ENCODE measurements at regions not wholly inside any gene's neighbourhood (a gene's known extent, or its start where the extent isn't known, plus 50 kb on each side); places are given as distances from the start of the nearest gene placed in this dataset.
"Not testable (repeated sequence)": the region's sequence is repeated elsewhere in the genome, so short reads cannot be mapped to it uniquely, and the experiment has no call there.

GRCh38 chr14:22202313-22202712 is 386.7 kb downstream of the DAD1 start:
- no peak for DNase-seq
- no peak overlapping the region for H3K4me3 ChIP-seq (ENCODE audit: insufficient read depth, low read depth, low read length, poor library complexity, severe bottlenecking)
- H3K27me3 ChIP-seq (replicated peaks; ENCODE audit: control insufficient read depth, insufficient read depth, low read length, poor library complexity, severe bottlenecking), result no peaks in the 10 kb centered on the region
- no peaks in the 10 kb centered on the region for H3K36me3 ChIP-seq (ENCODE audit: control insufficient read depth, insufficient read depth, low read length)
- no peaks in the 10 kb centered on the region for H3K9me3 ChIP-seq (ENCODE audit: control insufficient read depth, low read length)
- H3K4me1 ChIP-seq (ENCODE audit: control insufficient read depth, insufficient read depth, low read length, poor library complexity, severe bottlenecking), result no peaks in the 10 kb centered on the region
- H3K27ac ChIP-seq (ENCODE audit: insufficient read depth, low read length, poor library complexity, severe bottlenecking), result no peak overlapping the region

GRCh38 chr14:22200977-22201605 is 387.9 kb downstream of the DAD1 start:
- no peaks in the 10 kb centered on the region for H3K27me3 ChIP-seq (replicated peaks; ENCODE audit: control insufficient read depth, insufficient read depth, low read length, poor library complexity, severe bottlenecking)
- H3K36me3 ChIP-seq (ENCODE audit: control insufficient read depth, insufficient read depth, low read length), result no peaks in the 10 kb centered on the region
- H3K4me3 ChIP-seq (ENCODE audit: insufficient read depth, low read depth, low read length, poor library complexity, severe bottlenecking), result no peak overlapping the region
- H3K27ac ChIP-seq (ENCODE audit: insufficient read depth, low read length, poor library complexity, severe bottlenecking), result no peak overlapping the region
- no peaks in the 10 kb centered on the region for H3K4me1 ChIP-seq (ENCODE audit: control insufficient read depth, insufficient read depth, low read length, poor library complexity, severe bottlenecking)
- no peaks in the 10 kb centered on the region for H3K9me3 ChIP-seq (ENCODE audit: control insufficient read depth, low read length)
- no peak for DNase-seq

GRCh38 chr14:22200131-22200530 is 388.9 kb downstream of the DAD1 start:
- H3K9me3 ChIP-seq (ENCODE audit: control insufficient read depth, low read length); DNase-seq; H3K27ac ChIP-seq (ENCODE audit: insufficient read depth, low read length, poor library complexity, severe bottlenecking); H3K4me1 ChIP-seq (ENCODE audit: control insufficient read depth, insufficient read depth, low read length, poor library complexity, severe bottlenecking); H3K36me3 ChIP-seq (ENCODE audit: control insufficient read depth, insufficient read depth, low read length); H3K4me3 ChIP-seq (ENCODE audit: insufficient read depth, low read depth, low read length, poor library complexity, severe bottlenecking); H3K27me3 ChIP-seq (replicated peaks; ENCODE audit: control insufficient read depth, insufficient read depth, low read length, poor library complexity, severe bottlenecking): not testable (repeated sequence)

- H3K4me3 ChIP-seq (ENCODE audit: insufficient read depth, low read depth, low read length, poor library complexity, severe bottlenecking), result no peak overlapping the region
- H3K27me3 ChIP-seq (replicated peaks; ENCODE audit: control insufficient read depth, insufficient read depth, low read length, poor library complexity, severe bottlenecking), result no peaks in the 10 kb centered on the region
- no peaks in the 10 kb centered on the region for H3K4me1 ChIP-seq (ENCODE audit: control insufficient read depth, insufficient read depth, low read length, poor library complexity, severe bottlenecking)
- H3K27ac ChIP-seq (ENCODE audit: insufficient read depth, low read length, poor library complexity, severe bottlenecking), result no peak overlapping the region
- no peak for DNase-seq
- H3K36me3 ChIP-seq (ENCODE audit: control insufficient read depth, insufficient read depth, low read length), result no peaks in the 10 kb centered on the region
- H3K9me3 ChIP-seq (ENCODE audit: control insufficient read depth, low read length), result no peaks in the 10 kb centered on the region
Measured at GRCh38 chr14:22194664-22195063, 394.4 kb downstream of the DAD1 start.

- H3K4me1 ChIP-seq (ENCODE audit: control insufficient read depth, insufficient read depth, low read length, poor library complexity, severe bottlenecking), result no peaks in the 10 kb centered on the region
- no peak overlapping the region for H3K4me3 ChIP-seq (ENCODE audit: insufficient read depth, low read depth, low read length, poor library complexity, severe bottlenecking)
Measured at GRCh38 chr14:22190411-22191191, 398.4 kb downstream of the DAD1 start.

GRCh38 chr14:22189881-22190280 is 399.1 kb downstream of the DAD1 start:
- no peak for DNase-seq
- Histone ChIP-seq H3K27me3 (replicated peaks; ENCODE audit: control insufficient read depth, insufficient read depth, low read length, poor library complexity, severe bottlenecking) (no peaks in the 10 kb centered on the region), H3K27ac (ENCODE audit: insufficient read depth, low read length, poor library complexity, severe bottlenecking) (no peak overlapping the region), H3K36me3 (ENCODE audit: control insufficient read depth, insufficient read depth, low read length) (no peaks in the 10 kb centered on the region), H3K4me3 (ENCODE audit: insufficient read depth, low read depth, low read length, poor library complexity, severe bottlenecking) (no peak overlapping the region), H3K4me1 (ENCODE audit: control insufficient read depth, insufficient read depth, low read length, poor library complexity, severe bottlenecking) (no peaks in the 10 kb centered on the region), H3K9me3 (ENCODE audit: control insufficient read depth, low read length) (no peaks in the 10 kb centered on the region)

More at GRCh38 chr14:22190411-22191191, 398.4 kb downstream of the DAD1 start:
- no peak overlapping the region for H3K27ac ChIP-seq (ENCODE audit: insufficient read depth, low read length, poor library complexity, severe bottlenecking)
- DNase-seq, result no peak
- no peaks in the 10 kb centered on the region for H3K36me3 ChIP-seq (ENCODE audit: control insufficient read depth, insufficient read depth, low read length)
- H3K27me3 ChIP-seq (replicated peaks; ENCODE audit: control insufficient read depth, insufficient read depth, low read length, poor library complexity, severe bottlenecking), result no peaks in the 10 kb centered on the region
- H3K9me3 ChIP-seq (ENCODE audit: control insufficient read depth, low read length), result no peaks in the 10 kb centered on the region

- H3K4me3 ChIP-seq (ENCODE audit: insufficient read depth, low read depth, low read length, poor library complexity, severe bottlenecking), result no peak overlapping the region
Measured at GRCh38 chr14:22188318-22188717, 400.7 kb downstream of the DAD1 start.

GRCh38 chr14:22185789-22186188 is 403.2 kb downstream of the DAD1 start:
- Histone ChIP-seq H3K4me1 (ENCODE audit: control insufficient read depth, insufficient read depth, low read length, poor library complexity, severe bottlenecking) (no peaks in the 10 kb centered on the region), H3K4me3 (ENCODE audit: insufficient read depth, low read depth, low read length, poor library complexity, severe bottlenecking) (no peak overlapping the region), H3K36me3 (ENCODE audit: control insufficient read depth, insufficient read depth, low read length) (no peaks in the 10 kb centered on the region), H3K27me3 (replicated peaks; ENCODE audit: control insufficient read depth, insufficient read depth, low read length, poor library complexity, severe bottlenecking) (no peaks in the 10 kb centered on the region), H3K9me3 (ENCODE audit: control insufficient read depth, low read length) (no peaks in the 10 kb centered on the region), H3K27ac (ENCODE audit: insufficient read depth, low read length, poor library complexity, severe bottlenecking) (no peak overlapping the region)
- DNase-seq, result no peak

More at GRCh38 chr14:22188318-22188717, 400.7 kb downstream of the DAD1 start:
- H3K27ac ChIP-seq (ENCODE audit: insufficient read depth, low read length, poor library complexity, severe bottlenecking), result no peak overlapping the region
- no peaks in the 10 kb centered on the region for H3K36me3 ChIP-seq (ENCODE audit: control insufficient read depth, insufficient read depth, low read length)
- H3K27me3 ChIP-seq (replicated peaks; ENCODE audit: control insufficient read depth, insufficient read depth, low read length, poor library complexity, severe bottlenecking), result no peaks in the 10 kb centered on the region
- H3K4me1 ChIP-seq (ENCODE audit: control insufficient read depth, insufficient read depth, low read length, poor library complexity, severe bottlenecking), result no peaks in the 10 kb centered on the region
- no peaks in the 10 kb centered on the region for H3K9me3 ChIP-seq (ENCODE audit: control insufficient read depth, low read length)
- no peak for DNase-seq

- no peak overlapping the region for H3K27ac ChIP-seq (ENCODE audit: insufficient read depth, low read length, poor library complexity, severe bottlenecking)
Measured at GRCh38 chr14:22185191-22185590, 403.8 kb downstream of the DAD1 start.

GRCh38 chr14:22184830-22185168 is 404.2 kb downstream of the DAD1 start:
- no peak overlapping the region for H3K27ac ChIP-seq (ENCODE audit: insufficient read depth, low read length, poor library complexity, severe bottlenecking)
- DNase-seq, result no peak

More at GRCh38 chr14:22185191-22185590, 403.8 kb downstream of the DAD1 start:
- Histone ChIP-seq H3K36me3 (ENCODE audit: control insufficient read depth, insufficient read depth, low read length) (no peaks in the 10 kb centered on the region), H3K4me3 (ENCODE audit: insufficient read depth, low read depth, low read length, poor library complexity, severe bottlenecking) (no peak overlapping the region), H3K27me3 (replicated peaks; ENCODE audit: control insufficient read depth, insufficient read depth, low read length, poor library complexity, severe bottlenecking) (no peaks in the 10 kb centered on the region), H3K4me1 (ENCODE audit: control insufficient read depth, insufficient read depth, low read length, poor library complexity, severe bottlenecking) (no peaks in the 10 kb centered on the region), H3K9me3 (ENCODE audit: control insufficient read depth, low read length) (no peaks in the 10 kb centered on the region)
- DNase-seq, result no peak

More at GRCh38 chr14:22184830-22185168, 404.2 kb downstream of the DAD1 start:
- Histone ChIP-seq H3K36me3 (ENCODE audit: control insufficient read depth, insufficient read depth, low read length) (no peaks in the 10 kb centered on the region), H3K4me1 (ENCODE audit: control insufficient read depth, insufficient read depth, low read length, poor library complexity, severe bottlenecking) (no peaks in the 10 kb centered on the region), H3K4me3 (ENCODE audit: insufficient read depth, low read depth, low read length, poor library complexity, severe bottlenecking) (no peak overlapping the region), H3K9me3 (ENCODE audit: control insufficient read depth, low read length) (no peaks in the 10 kb centered on the region), H3K27me3 (replicated peaks; ENCODE audit: control insufficient read depth, insufficient read depth, low read length, poor library complexity, severe bottlenecking) (no peaks in the 10 kb centered on the region)

Measured in effector memory CD4-positive, alpha-beta T cell (primary cell).